Peyer's patch (tissue), 4 donors: ENCODE measurements at regions not wholly inside any gene's neighbourhood (a gene's known extent, or its start where the extent isn't known, plus 50 kb on each side); places are given as distances from the start of the nearest gene placed in this dataset.
"Not testable (repeated sequence)": the region's sequence is repeated elsewhere in the genome, so short reads cannot be mapped to it uniquely, and the experiment has no call there.

ENCODE experiments used
- DNase-seq, 3 donors: peaks; one replicate each; pipeline ENCODE4 v3.0.0-alpha.2; 2017 to 2019
- H3K27ac ChIP-seq, 4 donors: fragments of 200-600 bp; sonication (generic); one replicate each; pipeline ENCODE4 v1.5.1; 2016 to 2019
- H3K27me3 ChIP-seq, 2 donors: fragments of 200-600 bp; sonication (generic); one replicate each; pipeline ENCODE4 v1.5.1; 2019
- H3K36me3 ChIP-seq, 3 donors: fragments of 200-600 bp; sonication (generic); one replicate each; pipeline ENCODE4 v1.5.1; 2016 to 2019
- H3K4me1 ChIP-seq, 4 donors: fragments of 200-600 bp; sonication (generic); one replicate each; pipeline ENCODE4 v1.5.1; 2016 to 2019
- H3K4me3 ChIP-seq, 4 donors: fragments of 200-600 bp; sonication (generic); 1 replicate in 3 of 4; 2 replicates in 1 of 4; pipeline ENCODE4 v1.5.1; 2016 to 2019; ENCODE audit warnings: mild to moderate bottlenecking in 1 of 4
- H3K9me3 ChIP-seq, 4 donors: fragments of 200-600 bp; sonication (generic); one replicate each; pipeline ENCODE4 v1.5.1; 2016 to 2019; ENCODE audit warnings: mild to moderate bottlenecking in 1 of 4
- POLR2A ChIP-seq, 2 donors: fragments of 450-650 bp; IDR thresholded peaks; one replicate each; pipeline ENCODE4 v1.5.1; 2017; ENCODE audit warnings: antibody characterized with exemption in 2 of 2, mild to moderate bottlenecking in 2 of 2, moderate library complexity in 2 of 2
- TF ChIP-seq, protein P1 (sequence below), 6 experiments: fragments of 450-650 bp in 4 of 6; fragments of 200-600 bp in 2 of 6; sonication (generic) in 1 of 6; IDR thresholded peaks; one replicate each; pipeline ENCODE4 v1.5.1; 2017 to 2019; ENCODE audit warnings: antibody characterized with exemption in 6 of 6, mild to moderate bottlenecking in 3 of 6, moderate library complexity in 1 of 6

GRCh38 chr19:21621671-21622070 is 116.3 kb downstream of the ZNF429 start:
- no peak overlapping the region for H3K4me3 ChIP-seq
- H3K27me3 ChIP-seq = no peaks in the 10 kb centered on the region
- no peak for DNase-seq
- no peaks in the 10 kb centered on the region for H3K36me3 ChIP-seq
- H3K9me3 ChIP-seq = no peaks in the 10 kb centered on the region
- H3K4me1 ChIP-seq = no peaks in the 10 kb centered on the region
- TF ChIP-seq, protein P1, sequence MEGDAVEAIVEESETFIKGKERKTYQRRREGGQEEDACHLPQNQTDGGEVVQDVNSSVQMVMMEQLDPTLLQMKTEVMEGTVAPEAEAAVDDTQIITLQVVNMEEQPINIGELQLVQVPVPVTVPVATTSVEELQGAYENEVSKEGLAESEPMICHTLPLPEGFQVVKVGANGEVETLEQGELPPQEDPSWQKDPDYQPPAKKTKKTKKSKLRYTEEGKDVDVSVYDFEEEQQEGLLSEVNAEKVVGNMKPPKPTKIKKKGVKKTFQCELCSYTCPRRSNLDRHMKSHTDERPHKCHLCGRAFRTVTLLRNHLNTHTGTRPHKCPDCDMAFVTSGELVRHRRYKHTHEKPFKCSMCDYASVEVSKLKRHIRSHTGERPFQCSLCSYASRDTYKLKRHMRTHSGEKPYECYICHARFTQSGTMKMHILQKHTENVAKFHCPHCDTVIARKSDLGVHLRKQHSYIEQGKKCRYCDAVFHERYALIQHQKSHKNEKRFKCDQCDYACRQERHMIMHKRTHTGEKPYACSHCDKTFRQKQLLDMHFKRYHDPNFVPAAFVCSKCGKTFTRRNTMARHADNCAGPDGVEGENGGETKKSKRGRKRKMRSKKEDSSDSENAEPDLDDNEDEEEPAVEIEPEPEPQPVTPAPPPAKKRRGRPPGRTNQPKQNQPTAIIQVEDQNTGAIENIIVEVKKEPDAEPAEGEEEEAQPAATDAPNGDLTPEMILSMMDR (IDR thresholded peaks at IDR 0.05) = no peak
- TF ChIP-seq POLR2A (IDR thresholded peaks at IDR 0.05) = no peak
- H3K27ac ChIP-seq = no peak overlapping the region

DNA sequence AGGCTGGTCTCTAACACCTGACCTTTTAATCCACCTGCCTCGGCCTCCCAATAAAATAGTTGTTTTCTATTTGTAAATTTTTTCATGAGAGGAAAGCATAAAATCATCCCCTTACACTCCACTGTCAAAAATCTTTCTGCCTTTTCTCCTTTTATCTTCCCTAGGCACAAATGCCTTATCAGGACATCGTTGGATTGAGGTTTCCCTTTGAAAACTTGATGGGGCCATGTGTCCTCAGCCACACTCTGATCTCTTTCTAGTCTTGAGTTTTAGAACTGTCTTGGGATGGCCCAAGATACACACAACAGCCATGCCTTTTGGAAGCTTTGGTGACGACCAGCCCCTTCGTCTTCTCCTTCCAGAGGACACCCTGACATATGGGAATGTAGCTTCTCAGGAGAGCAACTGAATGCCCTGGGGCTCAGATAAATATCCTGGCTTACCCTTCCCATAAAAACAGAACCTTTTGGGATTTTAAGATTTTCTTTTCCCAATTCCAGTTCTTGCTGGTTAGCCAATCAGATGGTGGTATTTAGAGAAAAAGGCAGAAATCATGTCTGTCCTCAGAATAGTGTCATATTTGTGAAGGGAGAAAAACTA is 112.4 kb downstream of the ZNF429 start:
- no peak for DNase-seq

DNA sequence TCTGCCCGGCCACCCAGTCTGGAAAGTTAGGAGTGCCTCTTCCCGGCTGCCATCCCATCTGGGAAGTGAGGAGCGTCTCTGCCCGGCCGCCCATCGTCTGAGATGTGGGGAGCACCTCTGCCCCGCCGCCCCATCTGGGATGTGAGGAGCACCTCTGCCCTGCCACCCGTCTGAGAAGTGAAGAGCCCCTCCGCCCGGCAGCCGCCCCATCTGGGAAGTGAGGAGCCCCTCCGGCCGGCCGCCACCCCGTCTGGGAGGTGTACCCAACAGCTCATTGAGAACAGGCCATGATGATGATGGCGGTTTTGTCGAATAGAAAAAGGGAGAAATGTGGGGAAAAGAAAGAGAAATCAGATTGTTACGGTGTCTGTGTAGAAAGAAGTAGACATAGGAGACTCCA is 109.4 kb downstream of the ZNF429 start:
- not testable (repeated sequence) for H3K27me3 ChIP-seq, H3K4me1 ChIP-seq, H3K9me3 ChIP-seq, DNase-seq, H3K36me3 ChIP-seq, H3K27ac ChIP-seq, H3K4me3 ChIP-seq

More for the DNA sequence above, 112.4 kb downstream of the ZNF429 start:
- Histone ChIP-seq H3K9me3 (no peaks in the 10 kb centered on the region), H3K4me1 (no peaks in the 10 kb centered on the region), H3K27me3 (no peaks in the 10 kb centered on the region), H3K4me3 (no peak overlapping the region), H3K36me3 (no peaks in the 10 kb centered on the region), H3K27ac (no peak overlapping the region)
- TF ChIP-seq, protein P1 (IDR thresholded peaks at IDR 0.05) = no peak
- no peak for TF ChIP-seq POLR2A (IDR thresholded peaks at IDR 0.05)

- H3K27me3 ChIP-seq, H3K27ac ChIP-seq, H3K9me3 ChIP-seq, H3K36me3 ChIP-seq, DNase-seq, H3K4me1 ChIP-seq, H3K4me3 ChIP-seq: not testable (repeated sequence)
Observed at GRCh38 chr19:21613201-21613600, 107.8 kb downstream of the ZNF429 start.

GRCh38 chr19:21612403-21612872 is 107.0 kb downstream of the ZNF429 start:
- no peaks in the 10 kb centered on the region for H3K9me3 ChIP-seq
- H3K27ac ChIP-seq = no peak overlapping the region
- no peak overlapping the region for H3K4me3 ChIP-seq
- no peaks in the 10 kb centered on the region for H3K4me1 ChIP-seq
- no peaks in the 10 kb centered on the region for H3K36me3 ChIP-seq
- H3K27me3 ChIP-seq = no peaks in the 10 kb centered on the region
- DNase-seq = no peak
- TF ChIP-seq, protein P1 (IDR thresholded peaks at IDR 0.05) = no peak
- TF ChIP-seq POLR2A (IDR thresholded peaks at IDR 0.05) = no peak

DNA sequence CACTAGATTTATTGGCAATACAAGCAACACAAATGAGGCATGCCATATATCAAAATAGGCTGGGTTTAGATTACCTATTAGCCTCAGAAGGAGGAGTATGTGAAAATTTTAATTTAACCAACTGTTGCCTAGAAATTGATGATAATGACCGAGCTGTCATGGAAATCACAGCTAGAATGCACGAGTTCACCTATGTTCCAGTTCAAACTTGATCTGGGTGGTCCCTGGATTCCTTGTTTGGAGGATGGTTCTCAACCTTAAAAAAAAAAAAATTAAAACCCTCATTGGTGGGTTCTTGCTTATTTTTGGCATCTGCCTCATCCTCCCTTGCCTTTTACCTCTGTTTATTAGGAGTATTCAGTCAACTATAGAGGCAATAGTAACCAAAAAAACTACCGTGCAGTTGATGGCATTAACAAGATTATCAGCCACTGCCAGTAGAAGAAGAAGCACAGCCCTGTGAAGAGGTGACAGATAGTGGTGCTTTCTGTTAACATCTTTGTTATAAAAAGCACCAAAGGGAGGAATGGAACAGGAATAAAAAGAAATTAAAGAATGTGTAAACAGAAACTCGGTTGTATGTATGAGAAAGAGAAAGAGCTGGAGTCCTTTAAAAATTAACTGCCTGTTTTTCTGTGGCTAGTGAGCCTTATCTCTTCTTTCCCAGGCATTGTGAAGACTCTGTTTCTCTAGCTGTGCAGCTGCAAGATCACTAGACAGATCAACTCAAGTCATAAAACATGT is 106.4 kb downstream of the ZNF429 start:
- H3K4me1 ChIP-seq = no peaks in the 10 kb centered on the region
- no peak overlapping the region for H3K27ac ChIP-seq
- H3K4me3 ChIP-seq = no peak overlapping the region
- no peaks in the 10 kb centered on the region for H3K36me3 ChIP-seq
- TF ChIP-seq, protein P1 (IDR thresholded peaks at IDR 0.05) = no peak
- no peak for TF ChIP-seq POLR2A (IDR thresholded peaks at IDR 0.05)
- no peaks in the 10 kb centered on the region for H3K9me3 ChIP-seq
- no peaks in the 10 kb centered on the region for H3K27me3 ChIP-seq
- DNase-seq = no peak
